Omental fat pad (tissue), 3 donors: ENCODE measurements at regions not wholly inside any gene's neighbourhood (a gene's known extent, or its start where the extent isn't known, plus 50 kb on each side); places are given as distances from the start of the nearest gene placed in this dataset.

Experiments used
- ATAC-seq: fragments of 150-250 bp; one replicate; pipeline ENCODE4 v1.9.1; 2016; ENCODE audit warnings: mild to moderate bottlenecking, moderate library complexity; ENCODE audit not compliant: low FRiP score
- DNase-seq: peaks from one replicate; pipeline ENCODE4 v3.0.0-alpha.2; 2019; ENCODE audit warnings: low spot score
- CTCF ChIP-seq, 3 donors: fragments of 450-650 bp; IDR thresholded peaks; one replicate each; pipeline ENCODE4 v1.5.1; 2016 to 2017; ENCODE audit warnings: antibody characterized with exemption in 3 of 3, mild to moderate bottlenecking in 3 of 3, moderate library complexity in 2 of 3

GRCh38 chr5:122586351-122586750 is 188.5 kb upstream of the SNX2 start:
- DNase-seq (no peak), ATAC-seq (no peak)
- TF ChIP-seq CTCF (IDR thresholded peaks at IDR 0.05), result no peak

- ATAC-seq, result no peak
- DNase-seq, result no peak
- TF ChIP-seq CTCF (IDR thresholded peaks at IDR 0.05), result no peak
These were observed 183.1 kb upstream of the SNX2 start for GRCh38 chr5:122591828-122592227.

GRCh38 chr5:122599000-122599399 is 175.9 kb upstream of the SNX2 start:
- DNase-seq, result no peak
- no peak for ATAC-seq

GRCh38 chr5:122600924-122601323 is 174.0 kb upstream of the SNX2 start:
- TF ChIP-seq CTCF (IDR thresholded peaks at IDR 0.05), result no peak
- no peak for DNase-seq
- no peak for ATAC-seq

More at GRCh38 chr5:122599000-122599399, 175.9 kb upstream of the SNX2 start:
- TF ChIP-seq CTCF (IDR thresholded peaks at IDR 0.05), result no peak

- no peak for TF ChIP-seq CTCF (IDR thresholded peaks at IDR 0.05)
- DNase-seq, result no peak
- no peak for ATAC-seq
These were observed 172.2 kb upstream of the SNX2 start for GRCh38 chr5:122602700-122603099.

- TF ChIP-seq CTCF (IDR thresholded peaks at IDR 0.05), result no peak
- no peak for ATAC-seq
- no peak for DNase-seq
These were observed 169.6 kb upstream of the SNX2 start for GRCh38 chr5:122605236-122605635.

GRCh38 chr5:122607818-122608217 is 167.1 kb upstream of the SNX2 start:
- TF ChIP-seq CTCF (IDR thresholded peaks at IDR 0.05), result no peak
- ATAC-seq, result no peak

More at GRCh38 chr5:122607818-122608217, 167.1 kb upstream of the SNX2 start:
- DNase-seq, result no peak
